Activated T-cell treated with anti-CD3 and anti-CD28 coated beads, Interleukin-2, amount 50 U/mL, for 1 hour (primary cell): ENCODE measurements at regions not wholly inside any gene's neighbourhood (a gene's known extent, or its start where the extent isn't known, plus 50 kb on each side); places are given as distances from the start of the nearest gene placed in this dataset.
"Not testable (repeated sequence)": the region's sequence is repeated elsewhere in the genome, so short reads cannot be mapped to it uniquely, and the experiment has no call there.

Experiments used
- DNase-seq: peaks from one replicate; pipeline ENCODE4 v3.0.0-alpha.2; 2020

DNA sequence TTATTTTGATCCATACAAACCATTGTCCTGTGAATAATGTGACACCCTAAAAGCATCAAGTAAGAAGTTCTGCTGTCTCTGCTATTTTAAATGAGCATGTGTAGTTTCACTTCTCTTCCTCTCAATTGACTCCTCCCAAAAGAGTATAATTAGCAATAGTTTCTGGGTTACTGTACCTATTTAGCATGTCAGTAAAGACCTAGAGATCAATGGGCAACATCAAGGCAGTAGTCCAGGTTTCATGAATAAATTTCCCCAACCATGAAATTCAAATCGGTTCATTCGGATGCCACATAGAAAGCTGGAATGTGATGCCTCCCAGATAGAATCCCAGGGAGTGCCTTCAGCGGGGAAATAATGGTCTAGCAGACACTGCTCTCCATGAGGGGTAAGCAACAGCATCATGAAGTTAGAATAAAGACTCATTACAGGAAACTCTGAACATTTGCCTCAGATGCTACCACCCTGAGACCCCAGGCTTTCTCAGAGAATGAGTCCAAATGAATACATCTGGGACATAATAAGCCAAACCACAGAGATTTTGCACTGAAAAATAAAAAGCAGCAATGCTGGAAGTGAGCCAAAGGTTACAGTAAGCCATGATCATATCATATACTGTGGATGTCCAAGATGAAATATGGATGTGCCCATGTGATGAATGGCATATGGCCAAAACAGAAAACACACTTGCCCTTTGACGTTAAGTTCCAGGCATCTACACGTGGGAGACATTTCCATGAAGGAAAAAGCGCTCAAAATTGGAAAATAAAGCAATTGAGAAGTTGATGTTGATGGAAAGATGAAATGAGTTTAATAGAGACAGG lies 1107.0 kb upstream of the SEMA6A start:
- no peak for DNase-seq

DNA sequence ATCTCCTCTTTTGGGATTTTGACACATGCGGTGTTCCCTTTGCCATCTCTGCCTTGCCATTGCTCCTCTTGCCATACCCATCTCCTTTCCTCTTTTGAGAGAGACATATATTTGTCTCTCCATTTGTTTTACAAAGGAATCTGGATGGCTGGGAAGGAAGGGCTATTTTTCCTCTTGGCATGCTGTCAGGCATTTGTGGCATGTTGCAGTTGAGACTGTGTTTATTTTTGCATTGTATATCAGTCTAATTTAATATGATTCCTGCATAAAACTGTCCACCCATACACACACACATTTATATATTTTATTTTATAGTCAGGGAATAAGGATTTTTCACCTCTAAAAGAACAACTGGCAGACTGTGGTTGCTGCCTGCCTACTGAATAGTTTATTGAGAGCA lies 1105.8 kb upstream of the SEMA6A start:
- DNase-seq, result no peak

DNA sequence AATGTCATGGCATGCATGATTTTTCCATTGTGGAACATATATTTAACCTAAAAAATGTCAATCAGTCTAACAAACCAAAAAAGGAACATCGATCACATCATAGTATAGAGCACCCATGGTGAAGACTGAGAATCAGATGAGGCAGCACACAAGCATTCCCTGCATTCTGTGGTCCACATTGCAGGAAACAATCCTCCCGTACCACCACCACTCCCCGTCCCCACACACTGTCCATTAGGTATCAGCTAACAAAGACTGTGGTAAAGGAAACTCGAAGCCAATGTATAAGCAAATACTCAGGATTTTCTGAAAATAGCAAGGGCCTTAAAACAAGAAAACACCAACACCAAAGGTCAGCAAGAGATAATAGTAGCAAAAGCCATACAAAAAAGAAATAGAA lies 1104.4 kb upstream of the SEMA6A start:
- no peak for DNase-seq

DNA sequence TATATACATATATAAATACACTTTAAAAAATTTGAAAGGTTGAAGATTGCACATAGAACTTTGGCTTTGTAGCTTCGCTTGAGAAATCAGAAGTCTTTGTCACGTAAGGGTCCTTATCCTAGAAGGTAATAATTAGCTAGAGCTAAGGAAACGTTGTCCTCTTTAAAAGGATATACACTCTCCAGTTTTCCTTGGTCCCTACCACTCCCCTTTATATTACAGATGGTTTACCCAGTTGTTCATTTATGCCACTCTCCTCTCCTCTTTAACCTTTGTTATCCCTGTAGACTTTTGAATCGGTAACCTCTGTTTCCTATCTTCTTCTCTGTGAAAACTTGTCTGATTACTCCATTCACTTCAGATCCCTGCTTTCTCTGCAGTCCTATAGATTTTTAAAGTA lies 1101.0 kb upstream of the SEMA6A start:
- no peak for DNase-seq

DNA sequence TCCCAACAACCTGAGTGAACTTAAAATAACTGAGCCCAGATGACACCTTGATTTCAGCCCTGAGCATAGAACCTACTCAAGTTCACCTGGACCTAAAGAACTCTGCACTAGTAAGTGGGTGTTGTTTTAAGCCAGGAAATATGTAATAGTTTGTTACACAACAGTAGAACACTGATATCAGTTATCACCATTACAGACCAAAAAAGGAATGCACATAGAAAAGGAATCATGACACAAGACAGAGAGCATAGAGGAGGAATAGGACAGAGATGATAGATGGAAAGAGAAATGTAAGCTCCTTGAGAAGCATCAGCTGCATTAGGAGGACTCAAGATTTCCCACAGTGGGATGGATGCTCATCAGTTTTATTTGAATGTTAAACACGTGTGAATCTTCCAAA lies 1096.9 kb upstream of the SEMA6A start:
- no peak for DNase-seq

DNA sequence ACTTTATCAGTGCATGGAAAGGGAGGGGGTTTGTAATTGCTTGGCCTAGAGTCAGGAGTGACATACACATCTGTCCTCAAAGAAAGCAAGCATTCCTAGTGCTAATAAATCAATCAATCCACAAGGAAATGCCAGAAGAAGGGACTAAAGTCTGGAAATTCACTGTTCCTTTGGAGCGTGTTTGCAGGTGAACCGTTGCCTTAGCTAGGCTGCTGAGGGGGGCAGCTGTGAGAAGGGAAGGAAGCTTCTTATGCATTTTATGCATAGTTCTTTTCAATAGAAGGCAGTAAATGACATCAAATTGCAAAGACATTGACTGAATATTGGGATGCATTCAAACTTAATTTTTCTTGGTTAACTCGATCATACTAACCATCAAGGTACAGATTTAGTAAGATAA lies 1092.5 kb upstream of the SEMA6A start:
- DNase-seq, result no peak

DNA sequence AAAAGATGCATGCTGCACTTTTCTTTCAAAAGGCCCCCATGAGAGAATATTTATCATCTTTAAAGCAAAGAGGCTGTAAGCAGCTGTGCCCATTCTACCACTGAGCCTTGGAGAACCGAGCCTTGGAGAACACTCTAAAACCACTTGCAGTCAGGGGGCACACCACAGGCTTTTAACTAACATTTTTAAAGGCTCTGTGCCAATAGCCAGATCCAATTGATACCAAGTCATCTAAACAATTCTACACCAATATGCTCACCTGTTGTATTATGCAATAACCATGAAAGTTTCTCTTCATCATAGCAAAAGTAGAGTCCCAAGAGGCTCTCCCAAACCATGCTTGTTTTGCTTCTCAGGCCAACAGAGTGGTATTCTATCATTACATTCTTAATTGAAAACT lies 1090.5 kb upstream of the SEMA6A start:
- no peak for DNase-seq

DNA sequence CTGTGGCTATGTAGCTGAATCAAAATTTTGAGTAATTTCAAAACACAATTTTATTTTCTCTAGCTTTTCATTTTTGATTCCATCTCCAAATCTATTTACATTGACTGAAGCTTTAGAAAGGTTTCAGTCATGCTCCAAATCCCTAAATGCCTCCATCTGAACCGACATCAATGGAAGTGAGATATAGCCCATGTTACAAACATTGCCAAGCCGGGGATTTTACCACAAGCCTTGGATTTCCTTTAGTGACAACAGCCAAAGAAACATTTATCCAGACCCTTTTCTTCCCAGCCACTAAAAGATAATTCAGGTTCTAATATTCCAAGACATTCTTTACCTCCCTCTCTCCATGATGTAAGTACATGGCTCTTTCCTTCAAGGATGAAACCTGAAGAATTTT lies 1087.7 kb upstream of the SEMA6A start:
- no peak for DNase-seq

DNA sequence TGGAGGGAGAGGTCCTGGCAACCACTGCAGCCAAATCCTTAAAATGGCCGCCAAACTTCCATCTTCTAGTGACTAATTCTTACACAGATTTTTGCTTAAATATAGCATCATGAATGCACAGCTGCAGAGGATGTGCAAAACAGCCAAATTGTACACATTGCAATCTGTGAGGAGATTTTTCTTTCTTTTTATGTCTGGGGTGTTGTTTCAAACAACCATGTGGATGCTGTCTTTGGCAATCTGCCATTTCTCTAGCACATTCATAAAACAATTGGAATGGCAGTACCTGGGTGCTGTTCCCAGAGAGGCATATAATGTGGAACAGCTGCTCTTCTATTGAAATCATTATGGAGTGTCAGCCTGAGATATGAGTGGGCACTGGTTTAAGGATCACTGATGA lies 1082.9 kb upstream of the SEMA6A start:
- DNase-seq, result no peak

DNA sequence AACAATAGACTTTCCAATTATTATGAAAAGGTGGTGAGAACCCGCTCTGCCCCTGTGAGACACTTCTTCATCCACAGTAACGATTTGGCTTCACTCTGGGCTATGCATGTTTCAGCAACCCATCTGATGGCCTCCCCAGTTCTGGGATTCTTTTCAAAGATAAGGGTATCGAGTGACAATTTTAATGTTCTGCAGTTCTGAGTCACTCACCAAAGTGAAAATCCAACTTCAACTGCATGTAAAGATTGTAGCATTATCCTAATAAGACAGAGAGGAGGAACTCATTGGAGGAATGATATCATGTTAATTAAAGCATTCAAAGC lies 1078.3 kb upstream of the SEMA6A start:
- no peak for DNase-seq

DNA sequence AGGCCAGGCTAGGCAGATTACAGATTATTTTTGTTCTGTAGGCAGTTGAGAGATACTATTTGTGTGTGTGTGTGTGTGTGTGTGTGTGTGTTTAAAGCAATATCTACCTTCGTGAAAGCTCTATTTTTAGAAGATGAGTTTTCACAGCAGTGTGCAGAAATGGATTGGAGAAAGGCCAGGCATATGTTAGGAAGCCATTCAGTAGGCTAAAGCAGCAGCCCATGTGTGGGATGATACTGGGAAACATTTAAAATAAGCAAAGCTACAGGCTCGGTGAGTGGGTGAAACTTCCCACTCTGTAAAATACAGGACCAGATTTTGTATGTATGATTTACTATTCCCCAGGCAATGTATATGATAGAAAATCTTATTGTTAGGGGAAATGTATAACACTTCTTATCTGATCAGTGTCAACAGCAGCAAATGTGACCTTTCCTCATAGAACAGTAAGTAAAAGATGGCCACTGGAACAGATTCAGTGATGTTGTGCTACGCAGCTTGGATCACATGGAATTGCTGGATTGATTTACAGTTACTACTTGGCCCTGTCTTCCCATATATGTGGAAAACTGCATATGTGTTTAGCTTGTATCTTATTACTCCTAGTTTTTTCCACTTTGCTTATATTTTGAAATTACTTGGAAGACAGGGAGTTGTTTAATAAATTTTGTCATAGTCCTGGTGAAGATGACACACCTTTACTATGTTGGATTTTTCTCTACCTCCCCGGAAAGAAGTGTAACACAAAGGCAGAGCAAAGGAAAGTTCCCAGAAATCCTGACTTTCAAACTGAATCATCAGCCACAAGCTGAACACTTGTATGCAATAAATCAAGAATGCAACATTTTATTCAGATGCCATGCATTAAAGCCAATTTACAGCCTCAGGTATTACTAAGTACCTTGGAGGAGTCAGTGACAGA lies 1077.7 kb upstream of the SEMA6A start:
- no peak for DNase-seq

DNA sequence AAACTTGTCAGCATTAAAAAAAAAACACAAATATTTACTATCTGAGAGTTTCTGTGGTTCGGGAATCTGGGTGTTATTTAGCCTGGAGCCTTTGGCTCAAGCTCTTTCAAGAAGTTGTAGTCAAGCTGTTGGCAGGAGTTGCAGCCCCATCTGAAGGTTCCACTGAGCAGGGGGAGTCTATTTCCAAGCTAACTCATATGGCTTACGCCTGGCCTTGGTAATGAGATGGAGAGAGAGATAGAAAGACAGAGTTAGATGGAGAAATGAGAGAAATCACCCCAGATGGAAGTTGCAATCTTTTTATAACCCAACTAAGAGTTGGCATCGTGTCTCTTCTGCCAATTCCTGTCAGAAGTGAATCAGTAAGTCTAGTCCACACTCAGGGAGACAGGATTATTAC lies 1075.2 kb upstream of the SEMA6A start:
- no peak for DNase-seq

DNA sequence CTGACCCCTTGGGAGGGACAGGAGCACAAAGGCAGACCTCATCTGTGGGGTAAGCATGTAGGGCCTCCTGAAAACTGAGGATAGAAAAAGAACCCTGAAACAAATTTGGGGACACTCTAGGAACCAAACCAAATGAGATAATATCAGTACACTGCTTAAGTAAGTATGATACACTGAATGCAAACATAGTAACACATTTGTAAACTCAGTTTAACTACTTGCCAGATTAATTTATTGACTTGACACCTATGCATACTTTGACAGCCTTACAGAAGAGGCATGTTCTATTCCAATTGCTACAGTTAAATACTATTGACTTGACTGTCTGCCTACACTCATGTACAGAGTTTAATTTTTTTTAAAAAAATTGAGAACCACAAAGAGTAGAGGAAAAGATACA lies 1070.8 kb upstream of the SEMA6A start:
- no peak for DNase-seq

DNA sequence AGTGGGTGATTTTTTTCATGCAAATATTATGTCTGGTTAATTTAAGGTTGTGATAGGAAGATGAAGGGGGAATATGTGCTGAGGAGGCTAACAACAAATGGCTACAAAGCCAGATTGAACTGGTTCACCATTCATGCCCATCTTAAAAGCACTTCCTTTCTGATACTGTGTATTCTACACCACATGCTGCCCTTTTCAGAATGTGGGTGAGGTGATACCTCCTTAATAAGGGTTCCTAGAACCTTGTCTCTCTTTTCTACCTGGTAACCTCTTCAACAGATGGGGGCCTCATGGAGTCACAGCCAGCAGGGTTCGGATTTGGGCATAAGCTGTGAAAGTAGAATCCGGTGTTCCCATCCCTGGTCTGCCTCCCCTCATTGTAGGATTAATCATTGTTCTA lies 1064.0 kb upstream of the SEMA6A start:
- no peak for DNase-seq

DNA sequence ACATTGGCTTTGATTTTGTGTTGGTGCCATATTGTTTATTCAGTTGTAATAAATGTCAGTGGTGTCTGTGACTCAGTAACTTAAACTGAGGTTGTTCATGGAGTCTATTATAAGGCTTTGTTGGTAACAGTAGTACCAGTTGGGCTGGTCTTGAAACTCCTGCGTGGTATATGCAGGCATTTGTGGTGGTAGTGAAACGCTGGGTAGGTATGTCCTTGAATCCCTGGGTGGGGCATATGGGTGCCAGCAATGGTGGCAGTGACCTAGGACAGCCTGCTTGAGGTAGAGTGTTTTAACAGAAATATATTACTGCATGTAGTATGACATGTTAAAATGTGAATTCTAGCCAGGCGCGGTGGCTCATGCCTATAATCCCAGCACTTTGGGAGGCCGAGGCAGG lies 1058.5 kb upstream of the SEMA6A start:
- no peak for DNase-seq

DNA sequence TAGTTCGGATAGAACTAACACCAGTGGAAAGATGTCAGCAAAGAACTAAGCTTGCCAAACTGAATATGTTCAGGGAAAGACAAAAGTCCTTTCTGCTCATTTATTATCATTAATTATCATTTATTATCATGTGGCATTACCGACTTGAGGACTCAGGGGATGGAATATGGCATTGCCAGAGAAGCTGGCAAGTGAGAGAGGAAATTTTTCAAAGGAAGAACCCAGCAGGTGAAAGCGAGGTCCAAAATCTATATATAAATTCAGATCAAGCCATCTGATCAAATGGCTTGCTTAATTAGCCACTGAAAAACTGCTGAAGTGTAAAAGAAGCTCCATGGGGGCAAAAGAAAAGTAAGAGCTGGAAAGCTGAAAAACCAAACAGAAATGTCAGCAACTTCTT lies 1049.6 kb upstream of the SEMA6A start:
- no peak for DNase-seq

DNA sequence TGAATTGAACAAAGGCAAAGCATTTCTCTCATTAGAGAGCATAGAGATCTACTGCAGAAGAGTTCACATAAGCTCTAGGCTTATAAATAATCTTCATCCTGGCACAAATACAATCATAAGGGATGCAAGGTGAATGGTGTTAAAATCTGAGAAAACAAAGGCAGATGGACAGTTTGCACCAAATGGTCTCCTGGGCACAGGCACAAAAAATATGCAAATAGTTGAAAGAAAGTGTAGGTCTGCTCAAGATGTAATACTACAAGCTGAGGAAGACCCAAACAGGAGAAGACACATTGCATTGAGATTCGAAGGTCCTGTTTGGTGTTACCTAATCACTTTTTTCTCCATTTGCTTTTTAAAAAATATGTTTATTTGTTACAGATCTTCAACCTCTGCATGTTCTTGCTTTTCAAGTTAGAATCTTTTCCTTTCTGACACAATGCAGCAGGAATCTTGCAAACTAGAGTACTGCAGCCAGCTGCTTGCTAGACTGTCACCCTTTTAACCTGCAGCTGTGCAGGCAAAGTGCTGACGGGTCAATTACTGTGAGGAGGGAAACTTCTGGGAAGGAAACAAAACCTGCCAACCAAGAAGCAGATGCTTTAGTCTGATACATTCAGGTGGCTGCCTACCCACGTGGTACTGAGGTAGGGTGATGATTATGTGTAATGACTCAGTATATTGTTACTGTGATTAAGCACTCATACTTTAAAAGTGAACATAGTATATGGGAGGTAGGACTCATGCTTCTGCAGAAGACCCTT lies 1048.6 kb upstream of the SEMA6A start:
- no peak for DNase-seq

DNA sequence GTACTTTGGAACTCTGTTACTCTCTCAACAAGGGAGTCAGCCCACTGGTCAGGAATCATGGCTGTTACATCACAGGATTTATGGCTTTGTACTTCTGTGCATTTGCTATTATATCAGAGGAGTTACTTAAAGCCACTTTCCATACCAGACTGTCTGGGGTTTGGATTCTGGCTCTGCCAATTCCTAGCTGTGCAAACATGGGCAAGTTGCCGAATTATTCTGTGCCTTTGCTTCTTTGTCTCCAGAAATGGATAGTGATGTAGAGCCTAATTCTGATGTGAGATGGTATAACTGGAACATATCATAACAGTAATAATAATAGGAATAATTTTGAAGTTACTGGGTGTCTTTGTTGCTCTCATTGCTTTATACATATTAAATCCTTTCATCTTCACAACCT lies 1047.3 kb upstream of the SEMA6A start:
- DNase-seq, result no peak

DNA sequence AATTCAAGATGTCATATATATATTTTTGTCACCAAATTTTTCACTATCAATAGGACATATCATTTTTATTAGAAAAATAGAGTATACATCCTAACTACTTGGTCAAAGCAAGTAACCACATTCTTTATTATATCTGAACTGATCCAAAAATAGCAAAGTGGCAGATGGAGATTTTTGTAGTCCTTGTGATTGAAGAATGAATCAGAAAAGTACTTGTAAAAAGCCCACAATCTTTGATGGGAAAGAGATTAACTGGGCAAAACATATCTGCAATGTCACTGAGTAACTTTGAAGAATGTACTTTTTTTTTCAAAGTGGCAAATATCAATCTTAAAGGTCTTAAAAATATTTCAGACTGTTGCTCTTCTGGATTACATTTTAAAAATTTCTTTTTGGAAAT lies 1040.6 kb upstream of the SEMA6A start:
- DNase-seq, result no peak

DNA sequence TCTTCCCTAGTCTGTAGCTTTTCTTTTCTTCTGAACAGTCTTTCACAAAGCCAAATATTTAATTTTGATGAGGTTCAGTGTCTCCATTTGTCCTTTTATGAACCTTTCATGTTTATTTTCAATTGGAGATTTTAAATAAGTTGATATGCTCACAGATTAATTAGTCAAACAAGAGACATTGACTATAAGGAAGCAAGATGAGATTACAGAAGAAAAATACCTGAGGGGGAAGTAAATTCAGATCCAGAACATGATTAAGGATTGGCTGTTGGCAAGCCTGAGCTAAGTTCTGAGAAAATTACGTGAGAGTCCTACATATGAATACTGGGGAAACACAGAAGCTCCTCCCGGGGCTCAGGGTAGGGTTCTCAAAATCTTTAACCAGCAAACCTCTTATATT lies 1039.8 kb upstream of the SEMA6A start:
- DNase-seq, result no peak

DNA sequence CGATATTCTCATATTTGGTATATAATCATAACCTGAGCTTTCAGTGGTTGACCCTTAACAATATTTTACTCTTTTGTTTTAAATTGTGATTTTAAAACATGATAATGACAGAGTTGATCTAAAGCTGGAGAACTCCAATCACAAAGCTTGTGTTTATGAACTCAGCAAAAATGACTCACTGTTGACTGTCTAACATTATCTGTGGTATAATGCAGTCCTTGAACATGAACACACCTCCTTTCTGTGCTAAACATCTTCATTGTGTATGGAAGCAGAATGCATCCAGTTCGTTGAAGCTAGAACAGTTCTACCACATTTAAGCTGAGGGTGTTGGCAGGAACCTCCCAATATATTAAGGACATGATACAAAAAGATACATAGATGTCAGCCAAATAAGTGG lies 1030.2 kb upstream of the SEMA6A start:
- DNase-seq, result no peak

DNA sequence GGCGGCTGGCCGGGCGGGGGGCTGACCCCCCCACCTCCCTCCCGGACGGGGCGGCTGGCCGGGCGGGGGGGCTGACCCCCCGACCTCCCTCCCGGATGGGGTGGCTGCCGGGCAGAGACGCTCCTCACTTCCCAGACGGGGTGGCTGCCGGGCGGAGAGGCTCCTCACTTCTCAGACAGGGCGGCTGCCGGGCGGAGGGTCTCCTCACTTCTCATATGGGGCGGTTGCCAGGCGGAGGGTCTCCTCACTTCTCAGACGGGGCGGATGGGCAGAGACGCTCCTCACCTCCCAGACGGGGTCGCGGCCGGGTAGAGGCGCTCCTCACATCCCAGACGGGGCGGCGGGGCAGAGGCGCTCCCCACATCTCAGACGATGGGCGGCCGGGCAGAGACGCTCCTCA lies 1025.2 kb upstream of the SEMA6A start:
- DNase-seq, result not testable (repeated sequence)

DNA sequence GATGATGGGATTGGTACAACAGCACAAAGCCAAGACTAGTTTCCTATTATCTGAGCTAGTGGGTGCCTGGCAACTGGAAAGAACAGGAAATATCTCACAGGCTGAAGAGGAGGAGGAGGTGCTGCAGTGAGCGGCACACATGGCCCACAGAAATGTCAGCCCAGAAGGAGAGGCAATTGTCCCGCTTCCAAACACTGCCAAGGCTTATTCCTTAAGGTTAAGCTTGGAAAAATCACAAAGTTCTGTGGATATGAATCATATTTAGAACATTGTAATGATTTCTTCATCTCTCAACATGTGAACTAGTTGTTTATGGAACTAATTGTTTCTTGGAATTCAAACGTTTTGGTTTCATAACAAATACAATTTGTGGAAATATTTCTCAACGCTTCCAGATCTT lies 1019.5 kb upstream of the SEMA6A start:
- no peak for DNase-seq

DNA sequence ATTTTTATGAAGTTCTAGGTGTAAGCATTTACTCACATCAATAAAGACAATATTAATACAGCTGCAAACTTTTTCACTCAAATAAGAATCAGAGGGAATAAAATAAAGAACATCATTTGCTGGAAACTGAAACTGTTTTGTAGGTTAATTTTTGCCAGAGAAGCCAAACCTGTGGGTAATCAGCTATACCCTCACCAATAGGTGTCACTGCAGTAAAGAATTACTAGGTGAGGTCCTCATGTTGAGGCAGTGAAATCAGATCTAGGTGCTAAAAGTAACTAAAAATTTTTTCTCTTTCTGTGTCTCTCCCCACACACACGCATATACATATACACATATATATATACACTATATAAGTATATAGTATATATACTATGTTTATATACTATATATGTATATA lies 1016.3 kb upstream of the SEMA6A start:
- no peak for DNase-seq
